GM15510 (cell line): ENCODE measurements at regions not wholly inside any gene's neighbourhood (a gene's known extent, or its start where the extent isn't known, plus 50 kb on each side); places are given as distances from the start of the nearest gene placed in this dataset.

Experiments
- POLR2A ChIP-seq: IDR thresholded peaks from 3 replicates; pipeline ENCODE4 v1.6.1; 2011; ENCODE audit warnings: borderline replicate concordance; ENCODE audit not compliant: insufficient read length; ENCODE audit errors: extremely low read depth

DNA sequence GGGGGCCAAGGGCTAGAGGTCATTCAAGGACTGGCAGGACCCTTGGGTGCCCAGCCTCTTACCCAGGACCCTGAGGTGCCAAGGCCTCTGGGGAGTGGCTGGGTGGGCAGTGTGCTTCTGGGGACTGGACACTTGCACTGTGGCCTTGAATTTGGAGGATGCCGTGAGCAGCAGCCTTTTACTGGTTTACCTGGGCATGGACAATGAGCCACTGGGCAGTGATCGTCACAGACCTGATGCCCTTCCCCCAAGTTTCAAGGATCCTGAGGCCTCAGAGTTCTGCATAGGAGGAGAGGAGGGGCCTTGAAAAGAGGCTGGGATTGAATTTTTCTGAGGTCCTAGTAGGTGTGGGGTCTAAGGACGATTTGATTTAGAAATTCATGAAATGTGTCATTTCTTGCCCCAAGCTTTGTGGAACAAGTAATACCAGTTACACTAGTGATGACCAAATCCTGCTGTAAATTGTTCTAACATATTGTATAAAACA, 146.1 kb upstream of the TPM1 start:
- no peak for TF ChIP-seq POLR2A

DNA sequence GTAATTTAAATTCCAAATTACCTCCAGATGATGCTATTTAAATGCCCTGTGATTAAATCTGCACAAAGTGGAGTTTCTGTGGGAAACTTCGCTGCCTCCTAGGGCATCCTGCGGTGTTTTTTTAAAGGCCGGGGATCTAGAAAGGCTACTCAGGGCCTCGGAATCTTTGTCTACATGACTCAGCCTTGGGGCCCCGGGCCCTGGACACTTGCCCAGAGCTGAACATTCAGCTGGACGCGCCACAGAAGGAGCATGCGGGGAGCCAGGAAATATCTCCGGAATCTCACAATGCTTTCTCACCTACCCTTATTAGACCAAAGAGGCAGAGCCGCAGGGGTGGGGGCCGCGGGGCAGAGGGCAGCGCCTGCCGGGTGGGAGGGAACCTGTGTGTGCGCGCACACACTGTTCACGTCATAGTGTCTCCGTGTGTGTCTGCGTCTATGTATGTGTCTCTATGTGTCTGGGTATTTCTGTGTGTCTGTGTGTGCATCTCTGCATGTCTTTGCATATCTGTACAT, 145.5 kb upstream of the TPM1 start:
- TF ChIP-seq POLR2A = no peak

DNA sequence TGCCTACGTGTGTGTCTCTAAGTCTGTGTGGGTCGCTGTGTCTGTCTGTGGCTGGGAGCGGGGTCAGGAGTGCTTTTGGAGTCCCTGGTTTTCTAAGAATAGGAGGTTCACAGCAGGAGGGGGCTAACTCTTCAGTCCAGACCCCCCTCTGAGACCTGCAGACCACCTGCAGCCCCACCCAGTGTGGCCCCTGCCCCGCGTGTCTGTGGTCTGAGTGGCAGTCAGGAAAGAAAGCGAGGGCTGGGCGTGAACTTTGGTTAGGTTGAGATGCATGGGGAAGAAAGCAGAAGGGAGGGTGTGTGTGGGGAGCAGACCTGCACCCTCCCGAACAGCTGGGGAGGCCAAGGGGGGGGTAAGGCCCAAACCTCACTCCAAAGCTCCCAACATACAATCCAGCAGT, 144.9 kb upstream of the TPM1 start:
- TF ChIP-seq POLR2A = no peak

- TF ChIP-seq POLR2A = no peak
These were observed 143.5 kb upstream of the TPM1 start for GRCh38 chr15:62899090-62899493.

- TF ChIP-seq POLR2A = no peak
These were observed 142.3 kb upstream of the TPM1 start for GRCh38 chr15:62900071-62900802.

DNA sequence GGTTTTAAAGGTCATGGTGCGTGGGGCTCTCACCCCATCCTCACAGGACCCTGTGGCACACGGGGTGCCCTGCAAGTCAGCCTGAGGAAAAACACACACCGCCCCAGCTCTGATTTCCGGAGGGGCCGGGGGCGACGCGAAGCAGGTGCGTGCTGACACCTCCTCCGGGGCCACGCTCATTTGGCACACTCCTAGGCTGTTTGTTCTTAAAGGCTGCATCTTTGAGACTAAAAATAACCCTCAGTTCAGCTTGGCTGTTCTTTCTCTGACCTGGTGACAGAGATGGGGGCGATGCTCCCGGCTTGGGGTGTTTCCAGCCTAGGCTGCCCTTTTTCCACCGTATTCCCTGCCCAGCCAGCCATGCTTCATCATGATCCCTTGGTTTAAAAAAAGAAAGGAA, 141.5 kb upstream of the TPM1 start:
- no peak for TF ChIP-seq POLR2A

DNA sequence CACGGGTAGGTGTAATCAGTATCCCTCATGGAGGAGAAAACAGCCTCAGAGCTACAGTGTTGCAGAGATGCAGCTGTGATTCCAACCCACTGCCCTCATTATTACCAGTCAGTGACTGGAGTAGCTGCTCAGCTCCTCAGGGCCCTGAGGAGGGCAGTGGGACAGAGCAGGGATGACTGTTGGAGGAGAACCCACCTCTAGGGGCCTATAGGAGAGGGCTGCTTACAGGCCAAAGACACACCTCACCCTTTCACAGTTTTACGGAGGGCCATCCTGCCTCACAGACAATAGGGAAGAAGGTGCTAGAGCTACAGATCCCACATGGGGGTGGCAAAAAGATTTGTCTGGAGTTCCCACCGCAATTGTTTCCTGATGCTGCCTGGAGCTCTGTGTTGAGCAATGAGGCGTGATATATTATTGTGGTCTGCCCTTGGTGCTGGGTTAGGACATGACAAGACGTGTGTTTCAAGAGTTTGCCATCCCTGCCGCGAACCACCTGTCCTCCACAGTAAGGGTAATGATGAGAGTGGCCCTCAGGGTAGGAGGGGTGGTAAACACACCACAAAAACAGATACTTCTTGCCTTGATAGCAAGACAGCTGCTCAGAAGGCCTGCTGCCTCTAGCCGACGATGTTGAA, 140.5 kb upstream of the TPM1 start:
- no peak for TF ChIP-seq POLR2A

GRCh38 chr15:62902821-62903220, 139.7 kb upstream of the TPM1 start:
- no peak for TF ChIP-seq POLR2A

GRCh38 chr15:62903437-62903836, 139.1 kb upstream of the TPM1 start:
- no peak for TF ChIP-seq POLR2A

GRCh38 chr15:62904041-62904910, 138.3 kb upstream of the TPM1 start:
- no peak for TF ChIP-seq POLR2A

- no peak for TF ChIP-seq POLR2A
These were observed 135.9 kb upstream of the TPM1 start for GRCh38 chr15:62906627-62907026.

- TF ChIP-seq POLR2A = no peak
These were observed 135.3 kb upstream of the TPM1 start for GRCh38 chr15:62907275-62907674.

- TF ChIP-seq POLR2A = no peak
These were observed 133.3 kb upstream of the TPM1 start for GRCh38 chr15:62909257-62909656.

- no peak for TF ChIP-seq POLR2A
These were observed 130.3 kb upstream of the TPM1 start for GRCh38 chr15:62912282-62912681.

DNA sequence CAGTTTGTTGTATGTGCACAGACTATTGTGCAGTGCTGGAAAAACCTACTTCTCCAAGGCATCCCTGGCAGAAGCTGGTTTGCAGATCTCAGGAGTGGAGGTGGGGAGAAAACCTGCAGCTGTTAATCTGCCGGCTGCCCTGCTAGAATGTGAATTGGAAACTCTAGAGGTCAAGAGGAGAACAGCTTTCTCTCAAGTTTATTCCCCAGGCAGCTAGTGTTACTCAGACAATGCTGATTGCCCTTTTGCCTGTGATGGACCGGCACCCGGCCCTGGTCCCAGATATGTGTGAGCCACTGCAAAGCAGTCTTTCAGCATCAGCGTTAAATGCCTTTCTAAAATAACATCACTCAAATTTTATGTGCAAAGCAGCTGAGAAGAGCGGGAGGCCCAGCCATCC, 129.7 kb upstream of the TPM1 start:
- no peak for TF ChIP-seq POLR2A

- TF ChIP-seq POLR2A = no peak
These were observed 129.3 kb upstream of the TPM1 start for GRCh38 chr15:62913246-62913645.

DNA sequence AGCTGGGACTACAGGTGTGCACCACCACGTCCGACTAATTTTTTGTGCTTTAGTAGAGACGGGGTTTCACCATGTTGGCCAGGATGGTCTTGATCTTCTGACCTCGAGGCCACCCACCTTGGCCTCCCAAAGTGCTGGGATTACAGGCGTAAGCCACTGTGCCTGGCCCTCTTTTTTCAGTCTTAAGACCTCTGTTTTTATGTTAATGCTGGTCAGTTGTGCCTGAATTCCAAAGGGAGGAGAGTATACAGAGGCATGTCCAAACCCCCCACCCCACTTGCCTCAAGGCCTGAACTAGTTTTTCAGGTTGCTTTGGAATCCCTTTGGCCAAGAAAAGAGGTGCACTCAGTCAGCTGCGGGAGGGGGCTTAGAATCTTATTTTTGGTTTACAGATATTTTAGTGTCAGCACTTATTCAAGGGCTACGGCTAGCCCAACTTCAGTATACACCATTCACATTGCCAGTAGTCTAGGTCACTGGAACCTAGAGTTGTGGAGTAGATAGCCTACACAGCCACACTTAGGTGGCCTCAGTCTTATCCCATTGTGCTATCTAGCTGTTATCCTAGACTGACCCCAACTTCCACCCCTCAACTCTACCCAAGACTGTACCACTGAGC, 128.0 kb upstream of the TPM1 start:
- no peak for TF ChIP-seq POLR2A
